ENCODE measurements at regions not wholly inside any gene's neighbourhood (a gene's known extent, or its start where the extent isn't known, plus 50 kb on each side); places are given as distances from the start of the nearest gene placed in this dataset.

GRCh38 chr11:109864151-109864661, 229.0 kb upstream of the ZC3H12C start (continued):
- TF ChIP-seq PML (IDR thresholded peaks at IDR 0.05; ENCODE audit: low read length), result 0 out of 2 replicates have a peak, but pooled peaks have one; percentile 61
- no peak for TF ChIP-seq MAX (IDR thresholded peaks at IDR 0.05; ENCODE audit: low read depth, low read length)
- TF ChIP-seq ATF2 (IDR thresholded peaks at IDR 0.05; ENCODE audit: low read length), result peak; percentile 88
- peak; percentile 90 for TF ChIP-seq MTA3 (IDR thresholded peaks at IDR 0.05; ENCODE audit: borderline replicate concordance, low read length)
- no peak for TF ChIP-seq WRNIP1 (IDR thresholded peaks at IDR 0.05; ENCODE audit: borderline replicate concordance, low read depth, low read length)
- peak; percentile 94 for TF ChIP-seq JUND (IDR thresholded peaks at IDR 0.05; ENCODE audit: low read depth, low read length)
- TF ChIP-seq EP300 (IDR thresholded peaks at IDR 0.05; ENCODE audit: borderline replicate concordance in 1 of 2, control insufficient read depth in 1 of 2, low read depth in 2 of 2, low read length in 2 of 2), result peak; percentile 86 to 93
- TF ChIP-seq RAD51 (IDR thresholded peaks at IDR 0.05), result 0 out of 2 replicates have a peak, but pooled peaks have one; percentile 7
- peak; percentile 92; the same call in 1 of the 2 replicates for TF ChIP-seq BACH1 (IDR thresholded peaks at IDR 0.05; ENCODE audit: borderline replicate concordance)
- 0 out of 2 replicates have a peak, but pooled peaks have one; percentile 11 for TF ChIP-seq RAD21 (IDR thresholded peaks at IDR 0.05; ENCODE audit: insufficient read depth, low read depth, low read length)
- peak; percentile 55 for TF ChIP-seq BCL3 (IDR thresholded peaks at IDR 0.05; ENCODE audit: borderline replicate concordance, insufficient read depth, low read depth, low read length, poor library complexity, severe bottlenecking)
- TF ChIP-seq IKZF1 (conservative IDR thresholded peaks at IDR 0.05), result peak; percentile 99
- TF ChIP-seq ATF7 (IDR thresholded peaks at IDR 0.05; ENCODE audit: low read depth), result peak; percentile 86
- no peak for TF ChIP-seq BRCA1 (IDR thresholded peaks at IDR 0.05; ENCODE audit: low read depth, low read length)
- TF ChIP-seq ZNF687 (IDR thresholded peaks at IDR 0.05), result no peak
- TF ChIP-seq NBN (IDR thresholded peaks at IDR 0.05), result peak; percentile 47; the same call in 1 of the 2 replicates
- peak; percentile 80 for TF ChIP-seq CREM (IDR thresholded peaks at IDR 0.05; ENCODE audit: low read depth)
- peak; percentile 69 for TF ChIP-seq MEF2B (IDR thresholded peaks at IDR 0.05; ENCODE audit: partially characterized antibody, poor library complexity, severe bottlenecking)
- TF ChIP-seq NFIC (IDR thresholded peaks at IDR 0.05; ENCODE audit: low read depth, low read length), result peak; percentile 92
- peak; percentile 91 for TF ChIP-seq FOXM1 (IDR thresholded peaks at IDR 0.05; ENCODE audit: low read depth, low read length)
- peak in 1 of 2 experiments; percentile 55; a peak in 1 of 4 replicates for TF ChIP-seq ETV6 (conservative IDR thresholded peaks at IDR 0.05 in 1 of 2, IDR thresholded peaks at IDR 0.05 in 1 of 2; ENCODE audit: borderline replicate concordance in 1 of 2, low read depth in 1 of 2)
- peak; percentile 62; the same call in 1 of the 2 replicates for TF ChIP-seq TCF12 (IDR thresholded peaks at IDR 0.05; ENCODE audit: low read depth, low read length)
- peak; percentile 86 for TF ChIP-seq BMI1 (IDR thresholded peaks at IDR 0.05; ENCODE audit: borderline replicate concordance)
- TF ChIP-seq STAT1 (conservative IDR thresholded peaks at IDR 0.05), result no peak
- peak; percentile 72 for TF ChIP-seq RELA (IDR thresholded peaks at IDR 0.05; ENCODE audit: borderline replicate concordance, partially characterized antibody)
